WTC11 (cell line): ENCODE measurements at regions not wholly inside any gene's neighbourhood (a gene's known extent, or its start where the extent isn't known, plus 50 kb on each side); places are given as distances from the start of the nearest gene placed in this dataset.

Source experiments
- ATAC-seq: fragments of 200-7000 bp; cut with Tn5 transposase; 2 replicates; pipeline ENCODE4 v1.10.0; 2021; ENCODE audit warnings: mild to moderate bottlenecking, moderate library complexity
- CTCF ChIA-PET: fragments of 300-600 bp; sonication (Branson Sonifier 250); formaldehyde crosslinking; loops from one replicate; lab custom pipeline; 2021; ENCODE audit warnings: antibody characterized with exemption; lab: Charles Lee
- POLR2A ChIA-PET: fragments of 350-600 bp; sonication (Branson Sonifier 250); formaldehyde crosslinking; loops from one replicate; lab custom pipeline; 2021; ENCODE audit warnings: antibody characterized with exemption; lab: Charles Lee
- DNase-seq: peaks from one replicate; pipeline ENCODE4 v3.0.0; 2021; ENCODE audit warnings: low spot score
- H3K27ac Mint-ChIP-seq: 2 replicates; pipeline ENCODE4 v1.8.0; 2021; ENCODE audit warnings: mixed read lengths
- H3K27me3 Mint-ChIP-seq: 2 replicates; pipeline ENCODE4 v1.8.0; 2021; ENCODE audit warnings: low read depth, mild to moderate bottlenecking, moderate library complexity, mixed read lengths
- H3K36me3 Mint-ChIP-seq: 2 replicates; pipeline ENCODE4 v1.8.0; 2021; ENCODE audit warnings: mixed read lengths
- H3K4me1 Mint-ChIP-seq: 2 replicates; pipeline ENCODE4 v1.8.0; 2022; ENCODE audit warnings: mixed read lengths
- H3K4me3 Mint-ChIP-seq: 2 replicates; pipeline ENCODE4 v1.8.0; 2021; ENCODE audit warnings: mild to moderate bottlenecking, moderate library complexity, mixed read lengths
- H3K9me3 Mint-ChIP-seq: 2 replicates; pipeline ENCODE4 v1.8.0; 2021; ENCODE audit warnings: mixed read lengths
- ARID4B ChIP-seq: sonication (generic); formaldehyde crosslinking; IDR thresholded peaks from 2 replicates; pipeline ENCODE4 v1.8.0; 2023; ENCODE audit warnings: missing genetic modification reagents, mild to moderate bottlenecking, borderline replicate concordance
- ELF4 ChIP-seq: sonication (generic); formaldehyde crosslinking; IDR thresholded peaks from 2 replicates; pipeline ENCODE4 v1.8.1; 2022; ENCODE audit warnings: low read depth, mild to moderate bottlenecking, moderate library complexity, missing genetic modification reagents
- ETV6 ChIP-seq: sonication (generic); formaldehyde crosslinking; IDR thresholded peaks from 2 replicates; pipeline ENCODE4 v1.8.1; 2022; ENCODE audit warnings: mild to moderate bottlenecking, missing genetic modification reagents
- JUN ChIP-seq: sonication (generic); formaldehyde crosslinking; IDR thresholded peaks from 2 replicates; pipeline ENCODE4 v1.8.0; 2023; ENCODE audit warnings: mild to moderate bottlenecking, missing genetic modification reagents
- KAT7 ChIP-seq: sonication (generic); formaldehyde crosslinking; IDR thresholded peaks from 2 replicates; pipeline ENCODE4 v1.8.1; 2023; ENCODE audit warnings: missing genetic modification reagents, mild to moderate bottlenecking, borderline replicate concordance
- MYBL2 ChIP-seq: sonication (generic); formaldehyde crosslinking; IDR thresholded peaks from 2 replicates; pipeline ENCODE4 v1.8.1; 2023; ENCODE audit warnings: mild to moderate bottlenecking, moderate library complexity, missing genetic modification reagents
- NR3C1 ChIP-seq: sonication (generic); formaldehyde crosslinking; conservative IDR thresholded peaks from 2 replicates; pipeline ENCODE4 v1.8.1; 2023; ENCODE audit warnings: low read depth, mild to moderate bottlenecking, missing genetic modification reagents
- RELA ChIP-seq: sonication (generic); formaldehyde crosslinking; IDR thresholded peaks from 2 replicates; pipeline ENCODE4 v1.8.1; 2022; ENCODE audit warnings: missing genetic modification reagents, mild to moderate bottlenecking, borderline replicate concordance
- SMAD3 ChIP-seq: sonication (generic); formaldehyde crosslinking; IDR thresholded peaks from 2 replicates; pipeline ENCODE4 v1.8.0; 2022; ENCODE audit warnings: missing genetic modification reagents, mild to moderate bottlenecking, borderline replicate concordance
- TEAD1 ChIP-seq: sonication (generic); formaldehyde crosslinking; IDR thresholded peaks from 2 replicates; pipeline ENCODE4 v1.8.0; 2022; ENCODE audit warnings: mild to moderate bottlenecking, missing genetic modification reagents
- USF2 ChIP-seq: sonication (generic); formaldehyde crosslinking; IDR thresholded peaks from 2 replicates; pipeline ENCODE4 v1.8.1; 2023; ENCODE audit warnings: mild to moderate bottlenecking, missing genetic modification reagents, moderate library complexity
- ZBTB21 ChIP-seq: sonication (generic); formaldehyde crosslinking; IDR thresholded peaks from 2 replicates; pipeline ENCODE4 v1.8.1; 2023; ENCODE audit warnings: mild to moderate bottlenecking, missing genetic modification reagents, borderline replicate concordance
- ZNF121 ChIP-seq: sonication (generic); formaldehyde crosslinking; IDR thresholded peaks from 2 replicates; pipeline ENCODE4 v1.8.0; 2023; ENCODE audit warnings: missing genetic modification reagents
- ZNF138 ChIP-seq: sonication (generic); formaldehyde crosslinking; conservative IDR thresholded peaks from 2 replicates; pipeline ENCODE4 v1.8.1; 2022; ENCODE audit warnings: mild to moderate bottlenecking, moderate library complexity, missing genetic modification reagents
- ZNF396 ChIP-seq: fragments of 250-450 bp; sonication (Bioruptor Pico); IDR thresholded peaks from 2 replicates; pipeline ENCODE4 v1.8.0; 2021; ENCODE audit warnings: mild to moderate bottlenecking, moderate library complexity, borderline replicate concordance
- TF ChIP-seq, protein P1 (sequence below): sonication (generic); formaldehyde crosslinking; IDR thresholded peaks from 2 replicates; pipeline ENCODE4 v1.8.1; 2022; ENCODE audit warnings: mild to moderate bottlenecking, moderate library complexity, missing genetic modification reagents
- TF ChIP-seq, protein P2 (sequence below): sonication (generic); formaldehyde crosslinking; IDR thresholded peaks from 2 replicates; pipeline ENCODE4 v1.8.1; 2023; ENCODE audit warnings: mild to moderate bottlenecking, missing genetic modification reagents

DNA sequence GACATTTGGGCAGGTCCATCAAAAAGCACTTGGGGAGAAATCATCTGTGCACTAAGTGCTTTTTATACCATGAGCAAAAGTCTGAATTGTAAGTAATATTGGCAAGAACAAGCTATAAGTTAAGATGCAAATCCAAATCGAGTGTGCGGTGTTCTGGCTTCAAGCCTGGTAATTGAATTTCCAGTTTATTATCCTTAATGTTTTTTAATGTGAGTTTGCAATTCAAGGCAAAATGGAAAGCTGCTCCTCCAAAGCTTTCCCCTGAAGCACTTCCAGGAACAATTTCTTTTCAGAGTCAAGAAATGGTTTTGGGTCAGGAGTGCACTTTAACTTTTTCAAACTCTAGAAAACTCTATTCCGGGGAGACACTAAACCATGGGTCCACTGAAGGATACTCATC is 445.7 kb downstream of the TOX3 start (continued):
- TF ChIP-seq ARID4B, result no peak
- no peak for TF ChIP-seq JUN (CRISPR knock-in tag)
- no peak for TF ChIP-seq ETV6 (CRISPR knock-in tag)
- no peak for TF ChIP-seq USF2 (CRISPR knock-in tag)

DNA sequence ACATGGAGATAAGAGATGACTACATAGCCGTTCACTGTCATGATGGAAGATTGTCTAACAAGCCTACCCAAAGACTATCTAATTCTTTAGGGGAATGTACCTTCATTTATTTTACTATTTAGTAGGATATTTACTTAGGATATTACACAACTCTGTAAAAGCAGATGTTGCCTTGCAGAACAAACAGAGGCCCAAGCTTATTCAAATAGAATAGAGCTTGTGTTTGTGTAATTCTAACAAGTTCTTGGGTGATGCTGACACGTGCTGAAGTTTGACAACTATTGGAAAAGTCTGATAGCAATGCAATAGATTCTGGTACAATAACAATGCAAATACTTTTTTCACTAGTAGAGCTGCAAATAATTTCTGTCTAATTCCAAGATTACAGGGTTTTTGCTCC is 447.6 kb downstream of the TOX3 start:
- POLR2A ChIA-PET, result no interaction called here
- ATAC-seq, result no peak
- Mint-ChIP-seq H3K9me3 (no peaks in the 10 kb centered on the region), H3K27me3 (no peaks in the 10 kb centered on the region), H3K36me3 (no peaks in the 10 kb centered on the region), H3K4me3 (no peak overlapping the region), H3K4me1 (peaks cover 6% of the 10 kb centered on the region; the same call in 1 of the 2 replicates), H3K27ac (no peak overlapping the region)
- TF ChIP-seq ZNF396 (no peak), SMAD3 (CRISPR knock-in tag) (no peak), ETV6 (CRISPR knock-in tag) (no peak), ZBTB21 (CRISPR knock-in tag) (no peak)
- TF ChIP-seq, all 79 proteins: peak for 0
- no peak for DNase-seq
- CTCF ChIA-PET, result no interaction called here

DNA sequence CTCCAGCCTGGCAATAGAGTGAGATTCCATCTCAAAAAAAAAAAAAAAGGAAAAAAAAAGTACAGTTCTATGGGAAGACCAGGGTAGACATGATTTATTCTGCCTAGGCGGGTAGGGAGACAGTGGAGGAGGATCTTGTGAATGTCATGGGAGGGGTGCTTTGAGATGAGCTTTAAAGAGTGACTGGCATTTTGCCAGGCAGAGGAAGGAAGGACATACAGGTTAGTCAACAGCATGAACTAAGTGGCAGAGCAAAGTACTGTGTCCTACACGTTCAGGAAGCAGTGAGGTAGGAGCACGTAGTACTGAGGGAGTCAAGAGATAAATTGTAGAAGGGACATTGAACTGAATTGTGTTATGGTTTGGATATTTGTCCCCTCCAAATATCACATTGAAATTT is 451.5 kb downstream of the TOX3 start:
- H3K27me3 Mint-ChIP-seq, result no peaks in the 10 kb centered on the region
- ATAC-seq (no peak), DNase-seq (no peak)
- no peaks in the 10 kb centered on the region for H3K9me3 Mint-ChIP-seq
- POLR2A ChIA-PET, result no interaction called here
- no peaks in the 10 kb centered on the region for H3K36me3 Mint-ChIP-seq
- CTCF ChIA-PET, result no interaction called here
- no peak overlapping the region for H3K27ac Mint-ChIP-seq
- TF ChIP-seq RELA (CRISPR knock-in tag), result no peak
- no peak for TF ChIP-seq TEAD1
- no peak for TF ChIP-seq ELF4
- TF ChIP-seq, protein P1, sequence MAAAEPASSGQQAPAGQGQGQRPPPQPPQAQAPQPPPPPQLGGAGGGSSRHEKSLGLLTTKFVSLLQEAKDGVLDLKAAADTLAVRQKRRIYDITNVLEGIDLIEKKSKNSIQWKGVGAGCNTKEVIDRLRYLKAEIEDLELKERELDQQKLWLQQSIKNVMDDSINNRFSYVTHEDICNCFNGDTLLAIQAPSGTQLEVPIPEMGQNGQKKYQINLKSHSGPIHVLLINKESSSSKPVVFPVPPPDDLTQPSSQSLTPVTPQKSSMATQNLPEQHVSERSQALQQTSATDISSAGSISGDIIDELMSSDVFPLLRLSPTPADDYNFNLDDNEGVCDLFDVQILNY (CRISPR knock-in tag), result no peak
- TF ChIP-seq, protein P2, sequence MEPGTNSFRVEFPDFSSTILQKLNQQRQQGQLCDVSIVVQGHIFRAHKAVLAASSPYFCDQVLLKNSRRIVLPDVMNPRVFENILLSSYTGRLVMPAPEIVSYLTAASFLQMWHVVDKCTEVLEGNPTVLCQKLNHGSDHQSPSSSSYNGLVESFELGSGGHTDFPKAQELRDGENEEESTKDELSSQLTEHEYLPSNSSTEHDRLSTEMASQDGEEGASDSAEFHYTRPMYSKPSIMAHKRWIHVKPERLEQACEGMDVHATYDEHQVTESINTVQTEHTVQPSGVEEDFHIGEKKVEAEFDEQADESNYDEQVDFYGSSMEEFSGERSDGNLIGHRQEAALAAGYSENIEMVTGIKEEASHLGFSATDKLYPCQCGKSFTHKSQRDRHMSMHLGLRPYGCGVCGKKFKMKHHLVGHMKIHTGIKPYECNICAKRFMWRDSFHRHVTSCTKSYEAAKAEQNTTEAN (CRISPR knock-in tag), result no peak
- no peak overlapping the region for H3K4me3 Mint-ChIP-seq
- H3K4me1 Mint-ChIP-seq, result no peaks in the 10 kb centered on the region

DNA sequence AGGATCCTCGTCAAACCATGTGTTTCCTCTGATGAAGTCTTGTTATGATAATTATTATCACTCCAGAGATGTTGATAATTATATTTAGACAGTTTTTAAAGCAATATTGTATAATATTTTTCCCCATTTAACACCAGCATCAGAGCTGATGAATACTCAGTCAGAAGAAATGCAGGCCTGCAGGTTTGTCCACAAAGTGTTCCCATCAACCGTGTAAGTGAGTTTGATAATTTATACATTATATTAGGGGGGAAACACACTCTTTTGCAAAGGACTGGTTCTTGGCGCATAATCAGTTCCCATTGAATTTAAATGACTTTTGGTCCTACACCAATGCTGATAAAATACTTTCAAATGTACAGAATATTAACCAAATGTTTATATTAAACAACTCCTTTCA is 454.8 kb downstream of the TOX3 start:
- Mint-ChIP-seq H3K27ac (no peak overlapping the region), H3K27me3 (no peaks in the 10 kb centered on the region), H3K36me3 (no peaks in the 10 kb centered on the region), H3K9me3 (no peaks in the 10 kb centered on the region), H3K4me1 (no peaks in the 10 kb centered on the region), H3K4me3 (no peak overlapping the region)
- ChIA-PET CTCF (no interaction called here), POLR2A (interaction anchor here (0.5 kb wide), 1 partner anchor 42 kb away, joined by 6 read pairs; no protein-coding TSS in a partner anchor)
- DNase-seq, result no peak
- ATAC-seq, result no peak
- TF ChIP-seq, protein P2 (CRISPR knock-in tag), result no peak
- no peak for TF ChIP-seq ZNF121 (CRISPR knock-in tag)
- no peak for TF ChIP-seq MYBL2
- TF ChIP-seq KAT7 (CRISPR knock-in tag), result no peak
- TF ChIP-seq NR3C1 (CRISPR knock-in tag), result no peak
- no peak for TF ChIP-seq ZNF138 (CRISPR knock-in tag)
- no peak for TF ChIP-seq ARID4B
